ENCODE measurements at regions not wholly inside any gene's neighbourhood (a gene's known extent, or its start where the extent isn't known, plus 50 kb on each side); places are given as distances from the start of the nearest gene placed in this dataset.

DNA sequence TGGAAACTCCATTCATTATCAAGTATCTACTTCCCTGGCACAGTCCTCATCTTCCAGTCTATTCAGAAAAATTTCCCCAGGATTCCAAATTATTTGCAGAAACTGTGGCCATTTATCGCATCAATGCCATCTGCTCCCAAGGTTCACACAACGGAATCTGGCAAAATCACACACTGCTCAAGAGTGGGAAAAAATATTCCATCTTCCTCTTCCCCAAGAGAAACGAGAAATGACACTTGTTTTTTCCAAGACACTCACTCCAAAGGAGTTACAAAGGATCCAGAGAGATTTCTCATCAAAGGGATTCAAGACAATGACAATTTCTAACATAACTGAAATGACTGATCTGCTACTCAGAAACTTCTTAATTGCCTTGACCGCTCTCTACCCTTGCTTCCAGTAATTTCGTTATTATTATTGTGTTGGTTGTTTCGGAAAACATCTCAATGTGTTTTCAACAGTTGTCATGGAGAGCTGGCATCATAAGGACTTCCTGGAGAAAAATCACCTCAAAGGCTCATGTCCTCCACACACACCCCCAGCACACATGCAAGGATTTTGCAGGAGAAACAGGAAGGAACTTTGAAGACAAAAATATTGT is 128.0 kb downstream of the PSMG1 start:
- no peaks in the 10 kb centered on the region for H3K79me1 ChIP-seq (ENCODE audit: low read depth in 1 of 2, low read length in 2 of 2)
- DNase-seq (no peak), ATAC-seq (ENCODE audit: low read depth) (no peak)
- H3K23ac ChIP-seq (ENCODE audit: low read depth, low read length): no peak overlapping the region
- no peak overlapping the region for H2BK15ac ChIP-seq (ENCODE audit: low read depth, low read length)
- no peak overlapping the region for H2AFZ ChIP-seq (replicated peaks; ENCODE audit: low read length, poor library complexity)
- dilution Hi-C loops (cut with HindIII; ENCODE audit: low sequenced_read_pairs, unreplicated experiment) (no loop called here), intact Hi-C loops (cut with micrococcal nuclease) (no loop called here), in situ Hi-C loops (cut with MboI; ENCODE audit: low sequenced_read_pairs) (no loop called here)
- no peak overlapping the region for H2BK20ac ChIP-seq (ENCODE audit: low read depth, low read length)
- no peak overlapping the region for H3K27ac ChIP-seq (ENCODE audit: insufficient read depth, low read length)
- no peaks in the 10 kb centered on the region for H3K9me3 ChIP-seq (ENCODE audit: control insufficient read depth, insufficient read depth, low read length)
- 0 out of 2 replicates have a peak overlapping the region, but pooled peaks have one; percentile 8 for H3K14ac ChIP-seq (replicated peaks; ENCODE audit: low read depth, low read length)
- H4K91ac ChIP-seq (ENCODE audit: insufficient read depth, low read depth, low read length): no peak overlapping the region
- BruUV-seq (replicated peaks): no TSS peak
- ChIA-PET POLR2A (ENCODE audit: unreplicated experiment) (no interaction called here), CTCF (no interaction called here)
- no peaks in the 10 kb centered on the region for H3K36me3 ChIP-seq (ENCODE audit: control insufficient read depth, insufficient read depth, low read length)
- no peak overlapping the region for H3K4ac ChIP-seq (ENCODE audit: low read depth, low read length)
- H3K9ac ChIP-seq (ENCODE audit: low read depth, low read length): no peak overlapping the region
- no peak overlapping the region for H3K56ac ChIP-seq (ENCODE audit: extremely low read depth, insufficient read depth, low read length)
- H3K4me2 ChIP-seq (ENCODE audit: low read depth, low read length): no peak overlapping the region
- peaks cover 12% of the 10 kb centered on the region; the same call in 1 of the 2 replicates for H3K9me1 ChIP-seq (ENCODE audit: insufficient read depth, low read length)
- TF ChIP-seq RCOR1 (IDR thresholded peaks at IDR 0.05; ENCODE audit: insufficient replicate concordance, low read length) (no peak), CHD1 (IDR thresholded peaks at IDR 0.05; ENCODE audit: low read depth, low read length) (no peak), BHLHE40 (IDR thresholded peaks at IDR 0.05; ENCODE audit: low read depth, low read length) (no peak), ELK1 (IDR thresholded peaks at IDR 0.05; ENCODE audit: borderline replicate concordance, low read depth, low read length) (no peak), MAFK (IDR thresholded peaks at IDR 0.05; ENCODE audit: low read depth, low read length) (no peak), MAZ (IDR thresholded peaks at IDR 0.05; ENCODE audit: borderline replicate concordance, low read depth, low read length) (no peak), MXI1 (IDR thresholded peaks at IDR 0.05; ENCODE audit: borderline replicate concordance, low read depth, low read length) (no peak), RAD21 (IDR thresholded peaks at IDR 0.05; ENCODE audit: low read length) (no peak), NFE2L2 (IDR thresholded peaks at IDR 0.05; ENCODE audit: low read depth, low read length) (no peak), RFX5 (IDR thresholded peaks at IDR 0.05; ENCODE audit: low read depth, low read length) (no peak), POLR2A (IDR thresholded peaks at IDR 0.05; ENCODE audit: low read depth, low read length) (no peak)
- TF ChIP-seq, protein P1, sequence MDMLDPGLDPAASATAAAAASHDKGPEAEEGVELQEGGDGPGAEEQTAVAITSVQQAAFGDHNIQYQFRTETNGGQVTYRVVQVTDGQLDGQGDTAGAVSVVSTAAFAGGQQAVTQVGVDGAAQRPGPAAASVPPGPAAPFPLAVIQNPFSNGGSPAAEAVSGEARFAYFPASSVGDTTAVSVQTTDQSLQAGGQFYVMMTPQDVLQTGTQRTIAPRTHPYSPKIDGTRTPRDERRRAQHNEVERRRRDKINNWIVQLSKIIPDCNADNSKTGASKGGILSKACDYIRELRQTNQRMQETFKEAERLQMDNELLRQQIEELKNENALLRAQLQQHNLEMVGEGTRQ (IDR thresholded peaks at IDR 0.05; ENCODE audit: low read depth, low read length): no peak
- no peak overlapping the region for H2BK5ac ChIP-seq (ENCODE audit: low read depth, low read length, poor library complexity, severe bottlenecking)
- H3K27me3 ChIP-seq (ENCODE audit: control insufficient read depth, insufficient read depth, low read length): peaks cover 7% of the 10 kb centered on the region
- H2AK9ac ChIP-seq (replicated peaks; ENCODE audit: low read depth, low read length, poor library complexity): no peak overlapping the region
- no peak overlapping the region for H3K18ac ChIP-seq (ENCODE audit: low read depth, low read length)
- WGBS, 2 experiments (ENCODE audit: extremely low coverage in 2 of 2, insufficient read length in 1 of 2): no CpG with 5 or more reads among the region's 6 CpGs
- H4K8ac ChIP-seq (ENCODE audit: low read depth in 2 of 2, low read length in 2 of 2): no peak overlapping the region
- no peak overlapping the region for H2AK5ac ChIP-seq (ENCODE audit: low read depth, low read length)
- peaks cover 3% of the 10 kb centered on the region; the same call in 1 of the 2 replicates for H3K4me1 ChIP-seq (ENCODE audit: control insufficient read depth, insufficient read depth, low read length)
- H3K4me3 ChIP-seq (ENCODE audit: insufficient read depth, low read depth, low read length): no peak overlapping the region
- H4K5ac ChIP-seq (ENCODE audit: low read depth, low read length): no peak overlapping the region
- H2BK120ac ChIP-seq (ENCODE audit: low read depth, low read length): no peak overlapping the region
- no peaks in the 10 kb centered on the region for H4K20me1 ChIP-seq (ENCODE audit: insufficient read depth, low read length)
